Testis (tissue), 2 donors: ENCODE measurements at regions not wholly inside any gene's neighbourhood (a gene's known extent, or its start where the extent isn't known, plus 50 kb on each side); places are given as distances from the start of the nearest gene placed in this dataset.

ENCODE experiments used
- DNase-seq: peaks from one replicate; pipeline ENCODE4 v3.0.0-alpha.2; 2019
- H3K27ac ChIP-seq, 2 donors: fragments of 200-600 bp; sonication (generic); one replicate each; pipeline ENCODE4 v1.5.1; 2019
- H3K27me3 ChIP-seq: fragments of 200-600 bp; sonication (generic); one replicate; pipeline ENCODE4 v1.5.1; 2019
- H3K36me3 ChIP-seq: fragments of 200-600 bp; sonication (generic); one replicate; pipeline ENCODE4 v1.5.1; 2017; ENCODE audit warnings: low read depth; ENCODE audit errors: missing control alignments
- H3K4me1 ChIP-seq: fragments of 200-600 bp; sonication (generic); one replicate; pipeline ENCODE4 v1.5.1; 2019
- H3K4me3 ChIP-seq, 2 donors: fragments of 200-600 bp; sonication (generic); one replicate each; pipeline ENCODE4 v1.5.1; 2017 to 2019
- H3K9me3 ChIP-seq: fragments of 200-600 bp; sonication (generic); one replicate; pipeline ENCODE4 v1.5.1; 2017
- CTCF ChIP-seq, 3 experiments: fragments of 450-650 bp in 2 of 3; fragments of 200-600 bp in 1 of 3; sonication (generic) in 1 of 3; IDR thresholded peaks; one replicate each; pipeline ENCODE4 v1.5.1; 2016 to 2019; ENCODE audit warnings: antibody characterized with exemption in 3 of 3, mild to moderate bottlenecking in 2 of 3, moderate library complexity in 1 of 3
- POLR2A ChIP-seq: fragments of 450-650 bp; IDR thresholded peaks from one replicate; pipeline ENCODE4 v1.6.1; 2017; ENCODE audit warnings: antibody characterized with exemption, mild to moderate bottlenecking, moderate library complexity
- WGBS, 2 donors: methylation state at CpG; one replicate each; pipeline ENCODE4 v1.1.5; 2018; 5-methylcytosine and 5-hydroxymethylcytosine counted together
- intact Hi-C: fragments of 100-400 bp; cut with DNase I; formaldehyde crosslinking; loops from one replicate; pipeline ENCODE4 v1.15.1; 2023; ENCODE audit warnings: low total_unique reads

DNA sequence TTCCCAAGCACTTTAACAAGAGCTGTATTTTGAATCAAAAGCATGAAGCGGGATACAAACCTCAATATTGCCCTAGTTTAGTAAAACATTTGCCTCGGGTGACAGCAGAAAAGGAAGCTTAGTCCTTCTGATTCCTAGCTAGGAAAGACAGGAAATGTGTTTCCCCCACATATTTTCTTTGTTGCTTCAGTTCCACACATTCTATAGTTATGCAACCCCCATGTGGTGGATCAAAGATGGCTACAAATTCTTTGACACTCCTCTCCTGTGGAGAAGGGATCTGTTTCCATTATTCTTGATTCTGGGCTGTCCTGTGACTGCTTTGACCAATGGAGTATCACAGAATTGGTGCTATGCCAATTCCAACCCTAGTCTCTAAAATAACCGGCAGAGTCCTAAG lies 89.1 kb upstream of the SLC30A5 start:
- no peak overlapping the region for H3K4me3 ChIP-seq
- H3K36me3 ChIP-seq: no peaks in the 10 kb centered on the region
- H3K27me3 ChIP-seq: no peaks in the 10 kb centered on the region
- no peak overlapping the region for H3K27ac ChIP-seq
- no peak for DNase-seq
- no peak for TF ChIP-seq CTCF (IDR thresholded peaks at IDR 0.05)
- 83 to 88% methylated on average over 3 of the region's 3 CpGs for WGBS, 2 donors
- intact Hi-C loops: no loop called here
- no peaks in the 10 kb centered on the region for H3K9me3 ChIP-seq
- H3K4me1 ChIP-seq: no peaks in the 10 kb centered on the region

DNA sequence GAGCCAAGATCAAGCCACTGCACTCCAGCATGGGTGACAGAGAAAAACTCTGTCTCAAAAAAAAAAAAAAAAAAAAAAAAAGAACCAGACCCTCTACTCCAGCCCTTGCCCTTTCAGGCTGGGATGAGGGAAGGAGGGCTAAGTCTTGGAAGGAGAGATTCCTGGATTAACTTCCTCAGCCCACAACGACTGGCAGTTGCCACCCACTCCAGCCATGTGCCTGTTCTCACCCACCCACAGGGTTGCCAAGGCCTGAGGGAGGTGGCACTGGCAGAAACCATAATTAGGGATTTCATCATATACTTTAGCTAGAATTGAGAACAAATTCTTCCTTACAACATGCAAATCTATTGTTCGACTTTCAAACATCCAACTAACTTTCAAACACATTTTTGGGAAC lies 87.8 kb upstream of the SLC30A5 start:
- H3K4me1 ChIP-seq: no peaks in the 10 kb centered on the region
- intact Hi-C loops: no loop called here
- H3K9me3 ChIP-seq: no peaks in the 10 kb centered on the region
- no peak for DNase-seq
- H3K4me3 ChIP-seq: no peak overlapping the region
- no peaks in the 10 kb centered on the region for H3K27me3 ChIP-seq
- no peaks in the 10 kb centered on the region for H3K36me3 ChIP-seq
- 67 to 81% methylated on average over 2 of the region's 2 CpGs for WGBS, 2 donors
- no peak overlapping the region for H3K27ac ChIP-seq
- TF ChIP-seq POLR2A (no peak), CTCF (IDR thresholded peaks at IDR 0.05) (no peak)

GRCh38 chr5:69007163-69007562 lies 86.7 kb upstream of the SLC30A5 start:
- H3K36me3 ChIP-seq: no peaks in the 10 kb centered on the region
- TF ChIP-seq CTCF (IDR thresholded peaks at IDR 0.05): no peak
- no peak for DNase-seq
- no peaks in the 10 kb centered on the region for H3K9me3 ChIP-seq
- H3K4me3 ChIP-seq: no peak overlapping the region
- intact Hi-C loops: no loop called here
- 33 to 47% methylated on average over 4 of the region's 4 CpGs for WGBS, 2 donors
- H3K27me3 ChIP-seq: no peaks in the 10 kb centered on the region
- no peaks in the 10 kb centered on the region for H3K4me1 ChIP-seq
- no peak overlapping the region for H3K27ac ChIP-seq

GRCh38 chr5:69007726-69008368 lies 86.0 kb upstream of the SLC30A5 start:
- intact Hi-C loops: no loop called here
- Histone ChIP-seq H3K4me3 (no peak overlapping the region), H3K4me1 (no peaks in the 10 kb centered on the region), H3K36me3 (no peaks in the 10 kb centered on the region), H3K9me3 (no peaks in the 10 kb centered on the region), H3K27me3 (no peaks in the 10 kb centered on the region), H3K27ac (no peak overlapping the region)
- 28 to 34% methylated on average over 4 of the region's 4 CpGs for WGBS, 2 donors
- peak; percentile 84 for DNase-seq
- TF ChIP-seq POLR2A (no peak), CTCF (IDR thresholded peaks at IDR 0.05) (peak; percentile 65 to 81 (median 80))

GRCh38 chr5:69010476-69010875 lies 83.3 kb upstream of the SLC30A5 start:
- Histone ChIP-seq H3K27ac (no peak overlapping the region), H3K36me3 (no peaks in the 10 kb centered on the region), H3K9me3 (no peaks in the 10 kb centered on the region), H3K4me3 (no peak overlapping the region), H3K4me1 (no peaks in the 10 kb centered on the region), H3K27me3 (no peaks in the 10 kb centered on the region)
- TF ChIP-seq POLR2A: no peak
- no peak for TF ChIP-seq CTCF (IDR thresholded peaks at IDR 0.05)
- no peak for DNase-seq
- 88 to 90% methylated on average over 4 of the region's 4 CpGs for WGBS, 2 donors
- intact Hi-C loops: no loop called here
